H1 (cell line): ENCODE measurements at regions not wholly inside any gene's neighbourhood (a gene's known extent, or its start where the extent isn't known, plus 50 kb on each side); places are given as distances from the start of the nearest gene placed in this dataset.

Experiments
- CTCF ChIA-PET: fragments of 300-600 bp; sonication (Branson Sonifier 250); formaldehyde crosslinking; loops from one replicate; lab custom pipeline; 2021; ENCODE audit not compliant: partially characterized antibody; lab: Charles Lee
- POLR2A ChIA-PET: fragments of 300-600 bp; sonication (Branson Sonifier 250); formaldehyde crosslinking; loops from one replicate; lab custom pipeline; 2021; ENCODE audit warnings: inconsistent platforms; ENCODE audit not compliant: partially characterized antibody; lab: Charles Lee
- DNase-seq, 2 experiments: peaks; one replicate each; pipeline versions ENCODE4 v3.0.0 to v3.0.0-alpha.2; 2010 to 2022; ENCODE audit warnings: low spot score in 2 of 2, low read depth in 1 of 2, mixed read lengths in 1 of 2
- FAIRE-seq: peaks from 2 replicates; lab custom pipeline; 2011; peaks lifted over from hg19 to GRCh38; lab: Jason Lieb, UNC
- H2AFZ ChIP-seq: 2 replicates; pipeline ENCODE4 v1.8.1; 2012; ENCODE audit warnings: low read length, inconsistent platforms
- H2AK5ac ChIP-seq: 2 replicates; pipeline ENCODE4 v1.6.1; 2013; ENCODE audit warnings: low read depth, low read length
- H2BK120ac ChIP-seq: replicated peaks from 2 replicates; pipeline ENCODE3; 2013; ENCODE audit warnings: low read depth, low read length, inconsistent platforms
- H2BK12ac ChIP-seq: 2 replicates; pipeline ENCODE4 v1.6.1; 2013; ENCODE audit warnings: low read depth, low read length
- H2BK15ac ChIP-seq: 2 replicates; pipeline ENCODE4 v1.6.1; 2013; ENCODE audit warnings: low read length
- H2BK20ac ChIP-seq: 2 replicates; pipeline ENCODE4 v1.6.1; 2013; ENCODE audit warnings: low read length
- H2BK5ac ChIP-seq: 2 replicates; pipeline ENCODE4 v1.6.1; 2013; ENCODE audit warnings: low read depth, low read length
- H3K14ac ChIP-seq: 2 replicates; pipeline ENCODE4 v1.6.1; 2013; ENCODE audit warnings: inconsistent platforms; ENCODE audit not compliant: insufficient read length
- H3K18ac ChIP-seq: 2 replicates; pipeline ENCODE4 v1.6.1; 2013; ENCODE audit warnings: low read length; ENCODE audit errors: extremely low read depth
- H3K23ac ChIP-seq: 2 replicates; pipeline ENCODE4 v1.6.1; 2013; ENCODE audit warnings: inconsistent platforms; ENCODE audit not compliant: insufficient read length
- H3K23me2 ChIP-seq: 2 replicates; pipeline ENCODE4 v1.6.1; 2013; ENCODE audit warnings: low read depth, low read length
- H3K27ac ChIP-seq: 2 replicates; pipeline ENCODE4 v1.6.1; 2011; ENCODE audit warnings: low read depth, low read length, inconsistent platforms
- H3K27me3 ChIP-seq, 4 experiments: replicated peaks in 1 of 4; 1 replicate in 1 of 4; 2 replicates in 3 of 4; pipeline versions ENCODE4 v1.6.1 to v1.8.1; 2011 to 2013; ENCODE audit warnings: low read length in 3 of 4, mild to moderate bottlenecking in 3 of 4, inconsistent platforms in 2 of 4, mixed read lengths in 2 of 4, moderate library complexity in 1 of 4; ENCODE audit not compliant: control insufficient read depth in 3 of 4, insufficient read depth in 3 of 4; ENCODE audit errors: extremely low read depth in 1 of 4
- H3K36me3 ChIP-seq, 4 experiments: 2 replicates each; pipeline versions ENCODE4 v1.6.1 to v1.8.1; 2011 to 2013; ENCODE audit warnings: mild to moderate bottlenecking in 4 of 4, low read length in 3 of 4, moderate library complexity in 2 of 4, control low read depth in 1 of 4, inconsistent platforms in 1 of 4; ENCODE audit not compliant: insufficient read depth in 4 of 4, control insufficient read depth in 2 of 4
- H3K4ac ChIP-seq: replicated peaks from 2 replicates; pipeline ENCODE3; 2013; ENCODE audit warnings: low read length, low read depth, mixed read lengths, inconsistent platforms; ENCODE audit not compliant: insufficient read length
- H3K4me1 ChIP-seq, 4 experiments: replicated peaks in 1 of 4; 1 replicate in 1 of 4; 2 replicates in 3 of 4; pipeline versions ENCODE4 v1.6.1 to v1.8.1; 2011 to 2013; ENCODE audit warnings: low read length in 3 of 4, inconsistent platforms in 2 of 4, mixed read lengths in 1 of 4; ENCODE audit not compliant: insufficient read depth in 4 of 4, control insufficient read depth in 3 of 4
- H3K4me2 ChIP-seq, 2 experiments: 2 replicates each; pipeline versions ENCODE4 v1.6.1 to v1.8.1; 2011 to 2013; ENCODE audit warnings: low read depth in 2 of 2, low read length in 2 of 2, control low read depth in 1 of 2, inconsistent platforms in 1 of 2, mild to moderate bottlenecking in 1 of 2; ENCODE audit not compliant: insufficient read depth in 1 of 2
- H3K4me3 ChIP-seq, 4 experiments: fragments of 200-600, 300-600 bp in 1 of 4; sonication (generic), shearing (Covaris generic), sonication (Bioruptor Twin) in 1 of 4; 2 replicates each; pipeline versions ENCODE4 v1.5.1 to v1.8.1; 2011 to 2016; ENCODE audit warnings: low read length in 4 of 4, low read depth in 3 of 4, control low read depth in 2 of 4, inconsistent platforms in 2 of 4, mild to moderate bottlenecking in 2 of 4, mixed read lengths in 1 of 4, moderate library complexity in 1 of 4; ENCODE audit not compliant: insufficient read depth in 2 of 4; ENCODE audit errors: extremely low read depth in 1 of 4
- H3K56ac ChIP-seq: replicated peaks from 2 replicates; pipeline ENCODE3; 2013; ENCODE audit warnings: low read depth, mild to moderate bottlenecking, mixed read lengths, low read length, inconsistent platforms; ENCODE audit not compliant: insufficient read length
- H3K79me1 ChIP-seq: 2 replicates; pipeline ENCODE4 v1.6.1; 2013; ENCODE audit warnings: low read depth, low read length, control low read depth
- H3K79me2 ChIP-seq, 2 experiments: 2 replicates each; pipeline versions ENCODE4 v1.6.1 to v1.8.1; 2012 to 2013; ENCODE audit warnings: low read length in 2 of 2, mild to moderate bottlenecking in 2 of 2, inconsistent platforms in 1 of 2; ENCODE audit not compliant: insufficient read depth in 2 of 2, control insufficient read depth in 1 of 2
- H3K9ac ChIP-seq, 4 experiments: replicated peaks in 1 of 4; 1 replicate in 1 of 4; 2 replicates in 3 of 4; pipeline versions ENCODE4 v1.6.1 to v1.8.1; 2011 to 2013; ENCODE audit warnings: low read depth in 3 of 4, low read length in 3 of 4, control low read depth in 2 of 4, mild to moderate bottlenecking in 2 of 4, moderate library complexity in 2 of 4, inconsistent platforms in 1 of 4; ENCODE audit errors: extremely low read depth in 1 of 4
- H3K9me3 ChIP-seq, 2 experiments: 2 replicates each; pipeline versions ENCODE4 v1.6.1 to v1.8.1; 2012 to 2013; ENCODE audit warnings: mild to moderate bottlenecking in 2 of 2, moderate library complexity in 2 of 2, control low read depth in 1 of 2, inconsistent platforms in 1 of 2, low read depth in 1 of 2, low read length in 1 of 2, mixed read lengths in 1 of 2; ENCODE audit not compliant: insufficient read depth in 2 of 2
- H4K20me1 ChIP-seq, 2 experiments: replicated peaks in 1 of 2; 2 replicates each; pipeline versions ENCODE3 to v1.8.1; 2011 to 2013; ENCODE audit warnings: inconsistent platforms in 2 of 2, low read length in 2 of 2, mild to moderate bottlenecking in 1 of 2; ENCODE audit not compliant: insufficient read depth in 2 of 2, control insufficient read depth in 1 of 2
- H4K5ac ChIP-seq: 2 replicates; pipeline ENCODE4 v1.6.1; 2013; ENCODE audit warnings: low read length, low read depth, mixed read lengths, inconsistent platforms; ENCODE audit not compliant: insufficient read length
- H4K8ac ChIP-seq: 2 replicates; pipeline ENCODE4 v1.8.0; 2013; ENCODE audit warnings: mild to moderate bottlenecking, moderate library complexity, low read length, inconsistent platforms; ENCODE audit not compliant: insufficient read depth; ENCODE audit errors: extremely low read depth
- H4K91ac ChIP-seq: replicated peaks from 2 replicates; pipeline ENCODE3; 2013; ENCODE audit warnings: low read length, mixed read lengths, inconsistent platforms; ENCODE audit not compliant: insufficient read length
- ASH2L ChIP-seq: fragments of 200-600, 300-600 bp; sonication (generic); IDR thresholded peaks from one replicate; pipeline ENCODE4 v1.7.1; 2017; ENCODE audit warnings: low read length
- BCL11A ChIP-seq, 2 experiments: IDR thresholded peaks; one replicate each; pipeline ENCODE4 v1.6.1; 2011; ENCODE audit warnings: low read depth in 2 of 2, low read length in 2 of 2, mild to moderate bottlenecking in 2 of 2
- CEBPB ChIP-seq: IDR thresholded peaks from 2 replicates; pipeline ENCODE4 v1.6.1; 2012; ENCODE audit warnings: low read depth, low read length
- GTF2F1 ChIP-seq: IDR thresholded peaks from 2 replicates; pipeline ENCODE4 v1.6.1; 2012; ENCODE audit warnings: low read depth, low read length, improper control_type of control experiment, borderline replicate concordance
- JUN ChIP-seq: IDR thresholded peaks from 2 replicates; pipeline ENCODE4 v1.6.1; 2011; ENCODE audit warnings: low read depth, mild to moderate bottlenecking, improper control_type of control experiment, low read length
- KDM5A ChIP-seq: fragments of 200-600 bp; IDR thresholded peaks from 2 replicates; pipeline ENCODE4 v1.7.1; 2012; ENCODE audit warnings: mild to moderate bottlenecking, low read length, inconsistent platforms, mixed read lengths
- MAFK ChIP-seq: IDR thresholded peaks from 2 replicates; pipeline ENCODE4 v1.6.1; 2012; ENCODE audit warnings: low read depth, mild to moderate bottlenecking, improper control_type of control experiment, low read length
- RBBP5 ChIP-seq: IDR thresholded peaks from 2 replicates; pipeline ENCODE4 v1.7.1; 2012; ENCODE audit warnings: low read depth, mild to moderate bottlenecking, inconsistent platforms, low read length, moderate library complexity, borderline replicate concordance
- SP2 ChIP-seq: IDR thresholded peaks from 2 replicates; pipeline ENCODE4 v1.6.1; 2012; ENCODE audit warnings: mild to moderate bottlenecking, low read length, inconsistent platforms
- TBP ChIP-seq: IDR thresholded peaks from 2 replicates; pipeline ENCODE4 v1.6.1; 2011; ENCODE audit warnings: low read depth, low read length, improper control_type of control experiment
- WGBS, 2 experiments: shearing (Covaris generic) in 1 of 2; methylation state at CpG; one replicate each; pipeline versions ENCODE4 v1.1.6 to v1.1.7; 2013 to 2015; ENCODE audit warnings: low lambda C conversion rate in 2 of 2, mixed read lengths in 2 of 2, inconsistent platforms in 1 of 2, low coverage in 1 of 2, missing lambda C conversion rate in 1 of 2; ENCODE audit not compliant: insufficient replicate concordance in 2 of 2, insufficient coverage in 1 of 2, insufficient read length in 1 of 2; ENCODE audit errors: extremely low coverage in 1 of 2, missing lambda C conversion rate in 1 of 2; 5-methylcytosine and 5-hydroxymethylcytosine counted together
- TF ChIP-seq, protein P1 (sequence below), 3 experiments: IDR thresholded peaks; 1 replicate in 2 of 3; 2 replicates in 1 of 3; pipeline versions ENCODE4 v1.5.1 to v1.6.1; 2011; ENCODE audit warnings: low read length in 3 of 3, mild to moderate bottlenecking in 3 of 3, inconsistent platforms in 2 of 3, low read depth in 1 of 3, moderate library complexity in 1 of 3; ENCODE audit not compliant: insufficient read depth in 1 of 3; ENCODE audit errors: control extremely low read depth in 1 of 3

DNA sequence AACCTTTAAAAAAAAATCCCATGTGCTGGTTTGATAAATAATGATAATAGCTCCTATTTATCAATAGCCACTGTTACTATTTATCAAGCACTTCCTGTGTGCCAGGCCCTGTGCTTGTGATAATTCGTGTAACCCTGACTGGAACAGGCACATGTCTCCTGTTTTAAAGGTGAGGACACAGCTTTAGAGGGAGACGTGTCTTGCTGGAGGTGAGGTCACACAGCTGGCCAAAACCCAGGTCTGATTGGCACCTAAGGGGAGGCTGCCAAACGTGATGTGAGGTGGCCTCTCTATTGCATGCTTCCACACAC is 156.6 kb downstream of the VRK1 start:
- H3K14ac ChIP-seq, result no peak overlapping the region
- H2BK15ac ChIP-seq, result peak overlapping the region; percentile 25; the same call in 1 of the 2 replicates

More for the DNA sequence above, 156.6 kb downstream of the VRK1 start:
- Histone ChIP-seq H3K79me1 (no peaks in the 10 kb centered on the region), H3K4ac (no peak overlapping the region), H3K27me3 (no peaks in the 10 kb centered on the region), H3K56ac (no peak overlapping the region), H4K20me1 (no peaks in the 10 kb centered on the region), H2BK12ac (no peak overlapping the region), H3K23ac (no peak overlapping the region), H3K36me3 (no peaks in the 10 kb centered on the region), H4K5ac (no peak overlapping the region), H2AFZ (no peak overlapping the region), H3K4me3 (no peak overlapping the region), H2AK5ac (no peak overlapping the region), H2BK5ac (no peak overlapping the region), H3K79me2 (no peaks in the 10 kb centered on the region), H4K8ac (no peak overlapping the region), H2BK120ac (no peak overlapping the region), H3K9ac (no peak overlapping the region), H3K18ac (no peak overlapping the region), H2BK20ac (no peak overlapping the region), H3K4me2 (no peak overlapping the region), H3K23me2 (no peaks in the 10 kb centered on the region), H3K27ac (no peak overlapping the region), H3K9me3 (no peaks in the 10 kb centered on the region), H3K4me1 (no peaks in the 10 kb centered on the region), H4K91ac (no peak overlapping the region)
- ChIA-PET CTCF (interaction anchor here (0.7 to 0.9 kb wide), 2 partner anchors 57 to 375 kb away, joined by 3 read pairs; no protein-coding TSS in a partner anchor), POLR2A (no interaction called here)
- DNase-seq (no peak), FAIRE-seq (no peak)
- TF ChIP-seq TBP (no peak), JUN (no peak), KDM5A (no peak), MAFK (no peak), SP2 (no peak), CEBPB (no peak), GTF2F1 (no peak), RBBP5 (no peak), BCL11A (IDR thresholded peaks at IDR 0.05; ENCODE audit: low read depth in 2 of 2, low read length in 2 of 2) (no peak), ASH2L (no peak)
- TF ChIP-seq, protein P1, sequence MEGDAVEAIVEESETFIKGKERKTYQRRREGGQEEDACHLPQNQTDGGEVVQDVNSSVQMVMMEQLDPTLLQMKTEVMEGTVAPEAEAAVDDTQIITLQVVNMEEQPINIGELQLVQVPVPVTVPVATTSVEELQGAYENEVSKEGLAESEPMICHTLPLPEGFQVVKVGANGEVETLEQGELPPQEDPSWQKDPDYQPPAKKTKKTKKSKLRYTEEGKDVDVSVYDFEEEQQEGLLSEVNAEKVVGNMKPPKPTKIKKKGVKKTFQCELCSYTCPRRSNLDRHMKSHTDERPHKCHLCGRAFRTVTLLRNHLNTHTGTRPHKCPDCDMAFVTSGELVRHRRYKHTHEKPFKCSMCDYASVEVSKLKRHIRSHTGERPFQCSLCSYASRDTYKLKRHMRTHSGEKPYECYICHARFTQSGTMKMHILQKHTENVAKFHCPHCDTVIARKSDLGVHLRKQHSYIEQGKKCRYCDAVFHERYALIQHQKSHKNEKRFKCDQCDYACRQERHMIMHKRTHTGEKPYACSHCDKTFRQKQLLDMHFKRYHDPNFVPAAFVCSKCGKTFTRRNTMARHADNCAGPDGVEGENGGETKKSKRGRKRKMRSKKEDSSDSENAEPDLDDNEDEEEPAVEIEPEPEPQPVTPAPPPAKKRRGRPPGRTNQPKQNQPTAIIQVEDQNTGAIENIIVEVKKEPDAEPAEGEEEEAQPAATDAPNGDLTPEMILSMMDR (IDR thresholded peaks at IDR 0.05; ENCODE audit: control extremely low read depth in 1 of 3, insufficient read depth in 1 of 3, low read depth in 1 of 3, low read length in 3 of 3), result no peak
- WGBS, 2 experiments, result 83% methylated on average over 3 of the region's 3 CpGs; no CpG with 5 or more reads in 1 of the 2 experiments
